ENCODE measurements at regions not wholly inside any gene's neighbourhood (a gene's known extent, or its start where the extent isn't known, plus 50 kb on each side); places are given as distances from the start of the nearest gene placed in this dataset.

- DNase-seq = no peak
Observed at GRCh38 chr11:91800208-91800914, 424.3 kb upstream of the FAT3 start.

- DNase-seq = no peak
Observed at GRCh38 chr11:91798240-91798639, 426.4 kb upstream of the FAT3 start.

DNA sequence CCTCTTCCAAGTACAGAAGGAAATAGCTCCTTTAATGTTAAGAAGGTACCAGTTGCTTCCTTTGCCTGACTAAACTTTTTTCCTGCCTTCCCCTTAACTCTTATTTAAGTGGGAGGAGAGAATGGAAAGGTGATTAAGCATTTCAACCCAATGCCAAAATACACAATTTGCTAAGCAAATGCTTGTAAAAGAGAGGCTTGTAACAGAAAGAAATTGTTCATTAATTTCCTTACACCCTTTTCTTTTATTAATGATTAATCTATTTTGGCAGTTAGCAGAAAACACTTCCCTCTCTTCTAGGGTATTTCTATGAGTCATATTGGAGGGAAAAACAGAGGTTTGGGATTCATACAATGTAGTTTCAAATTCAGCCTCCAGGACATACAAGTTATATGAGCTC is 427.6 kb upstream of the FAT3 start:
- DNase-seq = no peak

- no peak for DNase-seq
Observed at GRCh38 chr11:91795139-91795887, 429.3 kb upstream of the FAT3 start.

GRCh38 chr11:91794146-91794545 is 430.5 kb upstream of the FAT3 start:
- no peak for DNase-seq

DNA sequence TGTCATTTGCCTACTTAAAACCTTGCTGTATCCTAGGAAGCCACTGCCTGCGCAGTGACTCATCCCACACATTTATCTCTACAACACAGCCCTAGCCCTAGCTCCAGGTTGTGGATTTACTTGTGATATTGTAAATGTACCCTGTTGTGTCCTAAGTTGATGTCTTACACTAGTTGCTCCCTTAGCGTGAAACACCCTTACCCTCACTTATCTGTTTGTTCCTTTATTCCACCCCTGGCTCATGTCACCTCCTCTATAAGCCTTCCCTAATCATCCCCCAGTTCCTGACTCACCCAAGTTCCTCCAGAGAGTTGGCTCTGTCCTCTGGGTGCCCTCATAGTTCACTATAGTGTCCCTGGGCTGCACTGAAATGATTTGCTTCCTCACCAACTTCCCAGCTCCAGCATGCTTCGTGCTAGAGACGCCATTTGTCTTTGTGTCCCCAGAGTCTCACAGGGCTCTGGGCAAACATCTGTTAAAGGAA is 431.8 kb upstream of the FAT3 start:
- no peak for DNase-seq

DNA sequence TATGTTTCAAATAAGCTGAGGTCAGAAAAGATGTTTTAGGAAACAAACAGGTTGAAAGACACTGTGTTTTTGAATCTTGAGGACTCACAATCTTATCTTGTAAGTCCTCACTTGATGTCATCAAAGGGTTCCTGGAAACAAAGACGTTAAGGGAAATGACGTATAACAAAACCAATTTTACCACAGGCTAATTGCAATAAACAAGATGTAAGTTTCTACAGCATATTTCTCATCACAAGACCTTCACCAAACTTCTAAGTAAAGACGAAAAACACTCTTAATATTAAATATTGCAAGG is 433.5 kb upstream of the FAT3 start:
- DNase-seq = no peak

GRCh38 chr11:91790346-91791170 is 434.1 kb upstream of the FAT3 start:
- DNase-seq = no peak

DNA sequence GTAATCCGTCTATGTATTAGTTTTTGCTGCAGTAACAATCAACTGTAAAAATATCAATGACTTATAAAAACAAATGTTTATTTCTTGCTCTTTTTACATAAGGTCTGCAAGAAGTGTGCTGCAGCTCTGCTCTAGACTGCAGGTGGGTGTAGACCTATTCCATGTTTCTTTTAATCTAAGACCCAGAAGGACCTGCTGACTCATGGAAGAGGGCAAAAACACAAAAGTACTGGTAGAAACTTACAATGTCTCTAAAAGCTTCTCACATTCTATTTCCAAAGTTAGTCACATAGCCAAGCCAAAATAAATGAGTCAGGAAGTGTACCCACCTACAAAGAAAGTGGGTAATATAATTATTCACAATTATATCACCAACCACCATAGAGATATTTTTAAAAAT is 435.9 kb upstream of the FAT3 start:
- no peak for DNase-seq

GRCh38 chr11:91786097-91786496 is 438.5 kb upstream of the FAT3 start:
- no peak for DNase-seq

DNA sequence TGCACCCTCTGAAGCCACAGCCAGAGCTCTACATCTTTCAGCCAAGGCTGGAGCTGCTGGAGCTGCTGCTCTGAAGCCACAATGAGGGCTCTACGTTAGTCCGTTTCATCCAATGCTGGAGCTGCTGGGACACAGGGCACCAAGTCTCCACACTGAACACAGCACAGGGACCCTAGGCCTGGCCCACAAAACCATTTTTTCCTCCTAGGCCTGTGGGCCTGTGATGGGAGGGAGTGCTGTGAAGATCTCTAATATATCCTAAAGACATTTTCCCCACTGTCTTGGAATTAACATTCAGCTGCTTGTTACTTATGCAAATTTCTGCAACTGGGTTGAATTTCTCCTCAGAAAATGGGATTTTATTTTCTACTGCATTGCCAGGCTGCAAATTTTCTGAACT is 441.4 kb upstream of the FAT3 start:
- no peak for DNase-seq

DNA sequence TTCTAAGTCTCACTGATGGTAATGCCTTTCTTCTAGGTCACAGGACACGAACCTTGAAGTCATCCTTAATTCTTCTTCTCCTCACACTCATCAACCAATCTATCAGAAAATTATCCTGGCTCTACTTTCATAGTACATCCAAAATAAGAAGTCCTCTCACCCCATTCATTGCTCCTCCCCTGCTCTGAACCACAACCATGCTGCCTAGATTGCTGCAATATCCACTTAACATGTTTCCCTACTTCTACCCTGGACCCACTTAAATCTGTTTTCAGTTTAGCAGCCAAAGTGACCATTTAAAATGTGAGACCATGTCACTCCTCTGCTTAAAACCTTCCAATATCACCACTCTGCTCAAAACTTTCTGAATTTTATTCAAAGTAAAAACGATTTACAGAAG is 445.9 kb upstream of the FAT3 start:
- no peak for DNase-seq

DNA sequence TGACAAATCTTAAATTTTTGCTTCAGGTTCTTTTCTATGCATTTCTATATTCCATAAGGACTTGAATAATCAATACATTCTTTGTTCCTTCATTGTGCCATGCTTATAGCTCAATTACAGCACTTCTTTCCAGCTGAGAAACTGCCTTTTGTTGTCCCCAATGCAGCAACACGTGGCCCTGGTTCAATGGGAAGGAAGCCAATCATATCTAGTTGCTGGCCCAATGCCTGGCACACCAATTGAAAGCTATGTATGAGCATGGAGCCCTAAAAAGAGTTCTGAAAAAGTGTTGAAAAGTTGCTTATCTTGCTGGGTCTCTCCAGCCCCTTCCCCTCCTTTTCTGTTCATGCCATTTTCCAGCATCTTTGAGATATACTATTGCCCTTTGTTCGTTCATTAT is 448.0 kb upstream of the FAT3 start:
- no peak for DNase-seq

DNA sequence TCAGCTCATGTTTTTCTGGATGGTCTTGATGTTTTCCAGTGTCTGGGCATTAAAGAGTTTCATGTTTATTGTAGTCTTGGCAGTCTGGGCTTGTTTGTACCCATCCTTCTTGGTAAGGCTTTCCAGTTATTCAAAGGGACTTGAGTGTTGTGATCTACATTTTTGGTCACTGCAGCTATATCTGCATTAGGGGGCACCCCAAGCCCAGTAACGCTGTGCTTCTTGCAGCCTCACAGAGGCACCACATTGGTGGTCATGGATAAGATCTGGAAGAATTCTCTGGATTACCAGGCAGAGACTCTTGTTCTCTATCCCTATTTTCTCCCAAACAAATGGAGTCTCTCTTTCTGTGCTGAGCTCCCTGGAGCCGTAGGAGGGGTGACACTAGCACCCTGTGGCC is 451.5 kb upstream of the FAT3 start:
- no peak for DNase-seq

DNA sequence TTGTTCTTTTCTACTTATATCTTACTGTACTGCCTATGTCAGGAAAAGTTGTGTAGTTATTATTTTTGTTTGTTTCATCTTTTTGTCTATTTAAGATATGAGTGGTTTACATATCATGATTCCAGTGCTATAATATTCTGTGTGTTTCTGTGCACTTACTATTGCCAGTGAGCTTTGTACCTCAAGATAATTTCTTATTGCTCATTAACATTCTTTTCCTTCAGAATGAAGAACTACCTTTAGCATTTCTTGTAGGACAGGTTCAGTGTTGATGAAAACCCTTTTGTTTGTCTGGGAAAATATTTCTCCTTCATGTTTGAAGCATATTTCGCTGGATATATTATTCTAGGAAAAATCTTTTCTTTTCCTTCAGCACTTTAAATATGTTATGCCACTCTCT is 452.7 kb upstream of the FAT3 start:
- no peak for DNase-seq

GRCh38 chr11:91768783-91769182 is 455.8 kb upstream of the FAT3 start:
- DNase-seq = no peak

GRCh38 chr11:91763331-91763730 is 461.3 kb upstream of the FAT3 start:
- no peak for DNase-seq

- no peak for DNase-seq
Observed at GRCh38 chr11:91761406-91762025, 463.1 kb upstream of the FAT3 start.

- no peak for DNase-seq
Observed at GRCh38 chr11:91756829-91757480, 467.7 kb upstream of the FAT3 start.

GRCh38 chr11:91755951-91756707 is 468.5 kb upstream of the FAT3 start:
- no peak for DNase-seq

DNA sequence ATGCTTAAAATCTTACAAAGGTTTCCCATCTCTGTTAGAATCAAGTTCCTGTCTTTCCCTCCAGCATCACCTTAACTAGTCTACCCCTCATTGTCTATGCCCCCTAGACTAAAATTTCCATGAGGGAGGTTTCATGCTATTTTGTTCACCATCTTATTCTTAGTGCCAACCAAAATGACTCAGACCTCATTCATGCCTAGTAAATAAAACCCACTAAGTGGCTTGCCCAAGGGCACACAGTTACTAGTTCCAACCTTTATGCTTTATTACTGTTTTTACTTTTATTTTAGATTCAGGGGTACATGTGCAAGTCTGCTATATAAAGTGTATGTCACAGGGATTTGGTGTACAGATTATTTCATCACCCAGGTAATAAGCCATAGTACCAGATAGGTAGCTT is 469.1 kb upstream of the FAT3 start:
- no peak for DNase-seq

GRCh38 chr11:91749251-91749650 is 475.4 kb upstream of the FAT3 start:
- DNase-seq = no peak

Data from activated CD4-positive, alpha-beta T cell treated with anti-CD3 and anti-CD28 coated beads for 48 hours (primary cell).